Astrocyte of the spinal cord (primary cell): ENCODE measurements at regions not wholly inside any gene's neighbourhood (a gene's known extent, or its start where the extent isn't known, plus 50 kb on each side); places are given as distances from the start of the nearest gene placed in this dataset.

Source experiments
- DNase-seq: peaks from one replicate; pipeline ENCODE4 v3.0.0; 2011; ENCODE audit warnings: low read depth, low spot score
- H3K4me3 ChIP-seq: 2 replicates; pipeline ENCODE4 v1.5.1; 2011; ENCODE audit warnings: low read depth, mild to moderate bottlenecking, low read length, moderate library complexity
- in situ Hi-C: cut with HindIII; loops from 2 replicates; pipeline ENCODE4 v1.10.0; 2017; ENCODE audit warnings: low sequenced_read_pairs
- TF ChIP-seq, protein P1 (sequence below): IDR thresholded peaks from 2 replicates; pipeline ENCODE4 v1.5.1; 2012; ENCODE audit warnings: low read depth, mild to moderate bottlenecking, low read length, inconsistent platforms

DNA sequence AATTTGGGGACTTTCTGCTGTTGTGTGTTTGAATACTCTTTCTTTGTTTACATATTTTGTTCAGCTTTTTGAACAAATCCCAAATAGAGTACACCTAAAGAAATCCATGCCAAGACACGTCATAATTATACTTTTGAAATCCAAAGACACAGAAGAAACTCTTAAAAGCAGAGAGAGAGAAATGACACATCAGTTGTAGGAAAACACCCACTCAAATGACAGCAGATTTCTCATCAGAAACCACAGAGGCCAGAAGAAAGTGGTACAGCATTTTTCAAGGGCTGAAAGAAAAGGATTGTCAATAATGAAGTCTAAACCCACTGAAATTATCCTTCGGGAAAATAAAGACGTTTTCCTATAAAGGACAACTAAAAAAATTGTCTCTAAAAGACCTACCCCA lies 378.6 kb downstream of the GADD45G start:
- in situ Hi-C loops: no loop called here
- DNase-seq: no peak
- no peak overlapping the region for H3K4me3 ChIP-seq
- TF ChIP-seq, protein P1, sequence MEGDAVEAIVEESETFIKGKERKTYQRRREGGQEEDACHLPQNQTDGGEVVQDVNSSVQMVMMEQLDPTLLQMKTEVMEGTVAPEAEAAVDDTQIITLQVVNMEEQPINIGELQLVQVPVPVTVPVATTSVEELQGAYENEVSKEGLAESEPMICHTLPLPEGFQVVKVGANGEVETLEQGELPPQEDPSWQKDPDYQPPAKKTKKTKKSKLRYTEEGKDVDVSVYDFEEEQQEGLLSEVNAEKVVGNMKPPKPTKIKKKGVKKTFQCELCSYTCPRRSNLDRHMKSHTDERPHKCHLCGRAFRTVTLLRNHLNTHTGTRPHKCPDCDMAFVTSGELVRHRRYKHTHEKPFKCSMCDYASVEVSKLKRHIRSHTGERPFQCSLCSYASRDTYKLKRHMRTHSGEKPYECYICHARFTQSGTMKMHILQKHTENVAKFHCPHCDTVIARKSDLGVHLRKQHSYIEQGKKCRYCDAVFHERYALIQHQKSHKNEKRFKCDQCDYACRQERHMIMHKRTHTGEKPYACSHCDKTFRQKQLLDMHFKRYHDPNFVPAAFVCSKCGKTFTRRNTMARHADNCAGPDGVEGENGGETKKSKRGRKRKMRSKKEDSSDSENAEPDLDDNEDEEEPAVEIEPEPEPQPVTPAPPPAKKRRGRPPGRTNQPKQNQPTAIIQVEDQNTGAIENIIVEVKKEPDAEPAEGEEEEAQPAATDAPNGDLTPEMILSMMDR: no peak

DNA sequence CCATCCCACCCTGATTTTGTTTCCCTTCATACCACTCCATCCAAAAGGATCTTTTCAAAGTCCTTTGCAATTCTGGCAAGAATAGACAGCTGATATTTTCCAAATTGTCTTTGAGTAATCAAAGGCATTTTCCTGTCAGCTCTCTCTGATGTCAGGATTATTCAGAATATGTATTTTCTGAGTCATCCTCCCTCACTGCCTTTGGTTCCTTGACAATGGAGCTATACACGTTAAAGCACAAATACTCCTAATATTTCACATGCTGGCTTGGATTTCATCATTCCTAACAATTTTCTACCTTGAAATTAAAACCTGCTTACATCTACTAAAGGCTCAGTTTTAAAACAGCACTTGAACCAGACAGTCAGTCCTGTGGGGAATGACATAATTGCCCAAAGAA lies 379.4 kb downstream of the GADD45G start:
- TF ChIP-seq, protein P1: no peak
- H3K4me3 ChIP-seq: no peak overlapping the region
- no peak for DNase-seq
- in situ Hi-C loops: no loop called here

DNA sequence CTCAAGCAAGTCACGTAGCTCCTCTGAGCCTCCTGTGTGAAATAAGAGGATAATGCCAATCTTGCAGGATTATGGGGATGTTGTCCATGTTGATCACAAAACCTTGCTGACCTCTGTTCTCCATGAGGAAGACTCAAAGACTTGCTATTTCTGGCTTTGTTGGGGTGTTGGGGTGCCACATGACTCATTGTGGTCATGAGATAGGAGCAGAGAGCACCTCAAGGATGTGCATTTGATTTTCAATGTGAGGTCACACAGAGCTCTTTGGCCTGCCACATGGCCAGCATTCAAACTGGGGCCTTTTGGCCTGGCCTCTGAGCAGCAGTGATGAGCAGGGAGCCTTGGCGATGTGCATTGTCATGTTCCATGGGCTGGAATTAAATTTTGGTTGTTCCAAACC lies 380.3 kb downstream of the GADD45G start:
- TF ChIP-seq, protein P1: no peak
- no peak overlapping the region for H3K4me3 ChIP-seq
- no peak for DNase-seq
- in situ Hi-C loops: no loop called here

DNA sequence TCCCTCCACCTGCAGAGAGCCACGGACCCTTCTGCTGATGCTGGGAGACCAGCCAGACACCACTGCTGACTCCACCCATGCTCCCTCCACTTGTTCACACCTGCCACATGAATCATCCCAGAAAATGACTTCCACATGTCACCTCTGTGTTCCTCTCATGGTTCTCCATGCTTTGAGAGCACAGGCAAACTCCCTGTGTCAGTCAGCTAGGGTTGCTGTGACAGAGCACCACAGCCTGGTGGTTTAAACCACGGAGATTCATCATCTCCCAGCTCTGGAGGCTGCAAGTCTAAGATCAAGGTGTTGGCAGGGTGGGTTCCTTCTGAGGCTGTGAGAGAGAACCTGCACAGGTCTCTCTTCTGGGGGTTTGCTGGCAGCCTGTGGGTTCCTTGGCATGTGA lies 381.4 kb downstream of the GADD45G start:
- no peak for DNase-seq
- no peak overlapping the region for H3K4me3 ChIP-seq
- in situ Hi-C loops: no loop called here
- TF ChIP-seq, protein P1: no peak

DNA sequence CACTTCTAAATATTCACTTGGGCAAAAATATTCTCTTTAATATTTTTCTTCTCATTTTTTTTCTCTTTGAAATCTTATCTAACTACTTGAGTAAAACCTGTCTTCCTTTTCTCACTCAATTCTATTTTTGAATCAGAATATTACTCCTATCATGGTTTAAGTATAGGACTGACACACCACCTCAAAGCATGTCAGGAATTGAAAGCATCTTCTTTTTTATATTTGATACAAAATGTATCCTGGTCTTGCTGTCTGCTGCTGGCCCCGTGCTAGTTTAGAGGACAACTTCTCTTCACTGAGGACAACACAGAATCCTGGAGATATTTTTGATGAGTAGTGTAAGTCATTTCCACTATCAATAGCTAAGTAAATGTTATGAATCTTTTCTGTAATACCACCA lies 383.6 kb downstream of the GADD45G start:
- TF ChIP-seq, protein P1: no peak
- no peak overlapping the region for H3K4me3 ChIP-seq
- DNase-seq: no peak
- in situ Hi-C loops: no loop called here

DNA sequence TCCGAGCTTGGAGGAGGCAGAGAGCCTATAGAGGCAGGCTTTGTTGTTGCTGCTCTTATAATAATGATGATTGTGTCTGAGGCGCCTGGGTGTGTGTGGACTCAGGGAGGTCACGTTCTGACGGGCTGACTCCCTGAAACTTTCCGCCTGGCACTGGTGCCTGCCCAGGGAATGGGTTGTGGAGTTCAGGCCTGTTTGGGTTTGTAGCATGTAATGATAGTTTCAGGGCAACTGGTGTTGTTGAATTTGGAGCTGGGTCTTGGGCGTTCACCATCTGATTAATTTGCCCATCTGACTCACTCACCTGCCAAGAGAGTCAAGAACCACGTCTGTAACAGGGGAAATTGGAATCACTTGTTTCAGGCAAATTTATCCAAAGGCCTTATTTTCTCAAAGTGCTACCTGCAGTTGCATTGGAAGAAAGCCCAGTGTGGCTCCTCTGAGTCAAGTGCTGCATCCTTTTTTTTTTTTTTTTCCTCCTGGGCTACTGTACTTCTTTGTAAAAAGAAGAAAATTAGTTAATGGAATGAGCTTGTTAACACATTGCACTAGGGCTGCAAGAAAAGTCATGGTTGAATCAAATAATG lies 386.5 kb downstream of the GADD45G start:
- H3K4me3 ChIP-seq: no peak overlapping the region
- TF ChIP-seq, protein P1: no peak
- in situ Hi-C loops: no loop called here
- no peak for DNase-seq
